Liver (tissue), 7 donors: ENCODE measurements at regions not wholly inside any gene's neighbourhood (a gene's known extent, or its start where the extent isn't known, plus 50 kb on each side); places are given as distances from the start of the nearest gene placed in this dataset.

ENCODE experiments used
- DNase-seq: peaks from one replicate; pipeline ENCODE4 v3.0.0-alpha.2; 2017; ENCODE audit warnings: low spot score
- H3K27ac ChIP-seq, 2 donors: one replicate each; pipeline ENCODE4 v1.7.0; 2013; ENCODE audit warnings: inconsistent platforms in 2 of 2, low read length in 2 of 2, control low read depth in 1 of 2, low read depth in 1 of 2, mild to moderate bottlenecking in 1 of 2
- H3K27me3 ChIP-seq, 4 donors: one replicate each; pipeline versions ENCODE4 v1.6.1 to v1.7.0; 2013; ENCODE audit warnings: low read length in 3 of 4, inconsistent platforms in 1 of 4, mild to moderate bottlenecking in 1 of 4, moderate library complexity in 1 of 4; ENCODE audit not compliant: control insufficient read depth in 4 of 4, insufficient read depth in 4 of 4
- H3K36me3 ChIP-seq, 4 donors: one replicate each; pipeline versions ENCODE4 v1.6.1 to v1.7.0; 2013; ENCODE audit warnings: low read length in 3 of 4, mild to moderate bottlenecking in 3 of 4, low read depth in 1 of 4, moderate library complexity in 1 of 4; ENCODE audit not compliant: control insufficient read depth in 4 of 4, insufficient read depth in 3 of 4
- H3K4me1 ChIP-seq, 4 donors: one replicate each; pipeline versions ENCODE4 v1.6.1 to v1.7.0; 2013; ENCODE audit warnings: low read length in 3 of 4, mild to moderate bottlenecking in 3 of 4, moderate library complexity in 1 of 4; ENCODE audit not compliant: control insufficient read depth in 4 of 4, insufficient read depth in 4 of 4
- H3K4me3 ChIP-seq, 3 donors: one replicate each; pipeline versions ENCODE4 v1.6.1 to v1.7.0; 2013; ENCODE audit warnings: low read length in 3 of 3, control low read depth in 1 of 3, low read depth in 1 of 3, mild to moderate bottlenecking in 1 of 3
- H3K9ac ChIP-seq, 2 donors: one replicate each; pipeline ENCODE4 v1.7.0; 2013; ENCODE audit warnings: low read length in 2 of 2, mild to moderate bottlenecking in 2 of 2, moderate library complexity in 2 of 2, control low read depth in 1 of 2, low read depth in 1 of 2
- H3K9me3 ChIP-seq, 4 donors: one replicate each; pipeline versions ENCODE4 v1.6.1 to v1.7.0; 2013; ENCODE audit warnings: low read length in 3 of 4; ENCODE audit not compliant: control insufficient read depth in 4 of 4
- EGR1 ChIP-seq, 2 donors: IDR thresholded peaks; 2 replicates each; pipeline ENCODE4 v1.6.1; 2016 to 2018; ENCODE audit warnings: antibody characterized with exemption in 2 of 2, low read depth in 2 of 2
- FOXA1 ChIP-seq: IDR thresholded peaks from 2 replicates; pipeline ENCODE4 v1.6.1; 2016; ENCODE audit warnings: antibody characterized with exemption
- FOXA2 ChIP-seq: IDR thresholded peaks from 2 replicates; pipeline ENCODE4 v1.6.1; 2016; ENCODE audit warnings: antibody characterized with exemption
- GABPA ChIP-seq, 2 donors: IDR thresholded peaks in 1 of 2; conservative IDR thresholded peaks in 1 of 2; 2 replicates each; pipeline ENCODE4 v1.6.1; 2016; ENCODE audit warnings: antibody characterized with exemption in 2 of 2, mild to moderate bottlenecking in 1 of 2, moderate library complexity in 1 of 2
- HNF4A ChIP-seq, 2 donors: conservative IDR thresholded peaks; 2 replicates each; pipeline ENCODE4 v1.6.1; 2016; ENCODE audit warnings: antibody characterized with exemption in 2 of 2, mild to moderate bottlenecking in 2 of 2
- HNF4G ChIP-seq: IDR thresholded peaks from 2 replicates; pipeline ENCODE4 v1.6.1; 2016; ENCODE audit warnings: antibody characterized with exemption
- JUND ChIP-seq, 2 donors: IDR thresholded peaks; 2 replicates each; pipeline ENCODE4 v1.6.1; 2016; ENCODE audit warnings: antibody characterized with exemption in 2 of 2
- NR2F2 ChIP-seq: IDR thresholded peaks from 2 replicates; pipeline ENCODE4 v1.6.1; 2016; ENCODE audit warnings: antibody characterized with exemption
- RAD21 ChIP-seq, 2 donors: IDR thresholded peaks; 2 replicates each; pipeline ENCODE4 v1.6.1; 2016; ENCODE audit warnings: antibody characterized with exemption in 2 of 2, mild to moderate bottlenecking in 2 of 2
- RXRA ChIP-seq, 2 donors: IDR thresholded peaks; 2 replicates each; pipeline ENCODE4 v1.6.1; 2017 to 2018; ENCODE audit warnings: antibody characterized with exemption in 2 of 2, mild to moderate bottlenecking in 1 of 2
- SP1 ChIP-seq: IDR thresholded peaks from 2 replicates; pipeline ENCODE4 v1.6.1; 2018; ENCODE audit warnings: antibody characterized with exemption, mild to moderate bottlenecking
- TAF1 ChIP-seq: conservative IDR thresholded peaks from 2 replicates; pipeline ENCODE4 v1.6.1; 2016; ENCODE audit warnings: antibody characterized with exemption, mild to moderate bottlenecking
- YY1 ChIP-seq: IDR thresholded peaks from 2 replicates; pipeline ENCODE4 v1.6.1; 2016; ENCODE audit warnings: antibody characterized with exemption, mild to moderate bottlenecking
- TF ChIP-seq, protein P1 (sequence below): IDR thresholded peaks from 2 replicates; pipeline ENCODE4 v1.6.1; 2016; ENCODE audit warnings: antibody characterized with exemption
- TF ChIP-seq, protein P2 (sequence below): IDR thresholded peaks from 2 replicates; pipeline ENCODE4 v1.6.1; 2016; ENCODE audit warnings: antibody characterized with exemption
- TF ChIP-seq, protein P3 (sequence below): fragments of 150-350 bp; IDR thresholded peaks from 2 replicates; pipeline ENCODE4 v1.5.1; 2017; ENCODE audit warnings: improper control_type of control experiment, low read depth, low read length; ENCODE audit not compliant: missing input control
- donor health status: healthy.
- donor health status: healthy.
- donor health status: healthy.
- donor health status: healthy.

DNA sequence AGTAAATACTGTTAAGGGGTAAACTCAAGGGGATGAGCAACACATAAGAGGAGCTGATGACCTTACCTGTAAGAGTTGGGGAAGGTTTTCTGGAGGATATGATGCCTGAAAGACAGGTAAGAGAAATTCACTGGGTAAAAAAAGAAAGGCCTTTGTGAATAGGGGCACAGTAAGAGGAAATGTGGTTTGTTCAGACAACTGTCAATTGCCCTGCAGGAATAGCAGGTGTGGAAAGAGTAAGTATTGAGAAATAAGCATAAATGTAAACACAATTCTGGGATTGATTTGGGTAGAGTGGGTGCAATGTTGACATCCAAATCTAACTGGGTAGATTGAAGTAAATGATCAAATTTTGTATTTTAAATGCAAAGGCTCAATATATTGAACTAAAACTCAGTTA is 670.0 kb downstream of the DHX35 start:
- no peaks in the 10 kb centered on the region for H3K36me3 ChIP-seq
- no peak for TF ChIP-seq HNF4A (conservative IDR thresholded peaks at IDR 0.05)
- TF ChIP-seq, protein P1, sequence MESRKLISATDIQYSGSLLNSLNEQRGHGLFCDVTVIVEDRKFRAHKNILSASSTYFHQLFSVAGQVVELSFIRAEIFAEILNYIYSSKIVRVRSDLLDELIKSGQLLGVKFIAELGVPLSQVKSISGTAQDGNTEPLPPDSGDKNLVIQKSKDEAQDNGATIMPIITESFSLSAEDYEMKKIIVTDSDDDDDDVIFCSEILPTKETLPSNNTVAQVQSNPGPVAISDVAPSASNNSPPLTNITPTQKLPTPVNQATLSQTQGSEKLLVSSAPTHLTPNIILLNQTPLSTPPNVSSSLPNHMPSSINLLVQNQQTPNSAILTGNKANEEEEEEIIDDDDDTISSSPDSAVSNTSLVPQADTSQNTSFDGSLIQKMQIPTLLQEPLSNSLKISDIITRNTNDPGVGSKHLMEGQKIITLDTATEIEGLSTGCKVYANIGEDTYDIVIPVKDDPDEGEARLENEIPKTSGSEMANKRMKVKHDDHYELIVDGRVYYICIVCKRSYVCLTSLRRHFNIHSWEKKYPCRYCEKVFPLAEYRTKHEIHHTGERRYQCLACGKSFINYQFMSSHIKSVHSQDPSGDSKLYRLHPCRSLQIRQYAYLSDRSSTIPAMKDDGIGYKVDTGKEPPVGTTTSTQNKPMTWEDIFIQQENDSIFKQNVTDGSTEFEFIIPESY, result no peak
- no peak for TF ChIP-seq EGR1 (IDR thresholded peaks at IDR 0.05; ENCODE audit: low read depth in 2 of 2)
- no peak for TF ChIP-seq YY1
- TF ChIP-seq, protein P2, sequence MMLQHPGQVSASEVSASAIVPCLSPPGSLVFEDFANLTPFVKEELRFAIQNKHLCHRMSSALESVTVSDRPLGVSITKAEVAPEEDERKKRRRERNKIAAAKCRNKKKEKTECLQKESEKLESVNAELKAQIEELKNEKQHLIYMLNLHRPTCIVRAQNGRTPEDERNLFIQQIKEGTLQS, result no peak
- no peak for TF ChIP-seq RAD21 (IDR thresholded peaks at IDR 0.05)
- no peak for TF ChIP-seq GABPA (IDR thresholded peaks at IDR 0.05 in 1 of 2, conservative IDR thresholded peaks at IDR 0.05 in 1 of 2)
- TF ChIP-seq, protein P3, sequence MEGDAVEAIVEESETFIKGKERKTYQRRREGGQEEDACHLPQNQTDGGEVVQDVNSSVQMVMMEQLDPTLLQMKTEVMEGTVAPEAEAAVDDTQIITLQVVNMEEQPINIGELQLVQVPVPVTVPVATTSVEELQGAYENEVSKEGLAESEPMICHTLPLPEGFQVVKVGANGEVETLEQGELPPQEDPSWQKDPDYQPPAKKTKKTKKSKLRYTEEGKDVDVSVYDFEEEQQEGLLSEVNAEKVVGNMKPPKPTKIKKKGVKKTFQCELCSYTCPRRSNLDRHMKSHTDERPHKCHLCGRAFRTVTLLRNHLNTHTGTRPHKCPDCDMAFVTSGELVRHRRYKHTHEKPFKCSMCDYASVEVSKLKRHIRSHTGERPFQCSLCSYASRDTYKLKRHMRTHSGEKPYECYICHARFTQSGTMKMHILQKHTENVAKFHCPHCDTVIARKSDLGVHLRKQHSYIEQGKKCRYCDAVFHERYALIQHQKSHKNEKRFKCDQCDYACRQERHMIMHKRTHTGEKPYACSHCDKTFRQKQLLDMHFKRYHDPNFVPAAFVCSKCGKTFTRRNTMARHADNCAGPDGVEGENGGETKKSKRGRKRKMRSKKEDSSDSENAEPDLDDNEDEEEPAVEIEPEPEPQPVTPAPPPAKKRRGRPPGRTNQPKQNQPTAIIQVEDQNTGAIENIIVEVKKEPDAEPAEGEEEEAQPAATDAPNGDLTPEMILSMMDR, result no peak
- TF ChIP-seq NR2F2, result no peak
- TF ChIP-seq TAF1, result no peak
- no peak for TF ChIP-seq JUND (IDR thresholded peaks at IDR 0.05)
- TF ChIP-seq RXRA (IDR thresholded peaks at IDR 0.05), result no peak
- no peak for TF ChIP-seq SP1
- TF ChIP-seq HNF4G, result no peak
- no peak for DNase-seq
- no peak overlapping the region for H3K27ac ChIP-seq
- H3K4me1 ChIP-seq, result peaks cover 0 to 6% (median 0%) of the 10 kb centered on the region in 4 donors
- no peak overlapping the region for H3K9ac ChIP-seq
- no peak overlapping the region for H3K4me3 ChIP-seq
- H3K9me3 ChIP-seq, result no peaks in the 10 kb centered on the region
- H3K27me3 ChIP-seq, result no peaks in the 10 kb centered on the region

DNA sequence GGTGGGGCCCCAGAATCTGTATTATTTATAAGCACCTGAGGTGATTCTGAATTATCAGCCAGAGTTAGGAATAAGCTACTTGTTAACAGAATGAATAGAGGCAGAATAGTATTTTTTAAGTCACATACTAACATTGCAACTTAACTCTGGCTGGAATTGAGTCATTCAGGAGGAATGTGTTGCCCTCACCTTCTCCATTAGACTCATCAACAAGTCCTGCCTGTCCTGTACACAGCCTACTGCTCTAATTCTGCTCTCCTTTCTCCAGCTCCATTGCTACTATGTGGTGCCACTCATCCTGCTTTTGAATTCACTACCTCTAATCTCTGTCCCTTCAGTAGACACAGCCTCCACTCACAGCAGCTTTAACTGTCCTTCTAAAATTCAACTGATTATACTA is 669.4 kb downstream of the DHX35 start:
- H3K36me3 ChIP-seq, result no peaks in the 10 kb centered on the region
- H3K4me3 ChIP-seq, result no peak overlapping the region
- no peak for DNase-seq
- H3K27me3 ChIP-seq, result no peaks in the 10 kb centered on the region
- peaks cover 0 to 6% (median 0%) of the 10 kb centered on the region in 4 donors for H3K4me1 ChIP-seq
- H3K27ac ChIP-seq, result no peak overlapping the region
- no peak for TF ChIP-seq FOXA1
- TF ChIP-seq FOXA2, result no peak
- TF ChIP-seq SP1, result no peak
- TF ChIP-seq, protein P2, result no peak
- no peak for TF ChIP-seq EGR1 (IDR thresholded peaks at IDR 0.05; ENCODE audit: low read depth in 2 of 2)
- TF ChIP-seq TAF1, result no peak
- no peak for TF ChIP-seq HNF4G
- TF ChIP-seq, protein P3, result no peak
- no peak for TF ChIP-seq JUND (IDR thresholded peaks at IDR 0.05)
- TF ChIP-seq RXRA (IDR thresholded peaks at IDR 0.05), result no peak
- no peak for TF ChIP-seq NR2F2
- H3K9ac ChIP-seq, result no peak overlapping the region
- no peaks in the 10 kb centered on the region for H3K9me3 ChIP-seq
